ENCODE measurements at regions not wholly inside any gene's neighbourhood (a gene's known extent, or its start where the extent isn't known, plus 50 kb on each side); places are given as distances from the start of the nearest gene placed in this dataset.

DNA sequence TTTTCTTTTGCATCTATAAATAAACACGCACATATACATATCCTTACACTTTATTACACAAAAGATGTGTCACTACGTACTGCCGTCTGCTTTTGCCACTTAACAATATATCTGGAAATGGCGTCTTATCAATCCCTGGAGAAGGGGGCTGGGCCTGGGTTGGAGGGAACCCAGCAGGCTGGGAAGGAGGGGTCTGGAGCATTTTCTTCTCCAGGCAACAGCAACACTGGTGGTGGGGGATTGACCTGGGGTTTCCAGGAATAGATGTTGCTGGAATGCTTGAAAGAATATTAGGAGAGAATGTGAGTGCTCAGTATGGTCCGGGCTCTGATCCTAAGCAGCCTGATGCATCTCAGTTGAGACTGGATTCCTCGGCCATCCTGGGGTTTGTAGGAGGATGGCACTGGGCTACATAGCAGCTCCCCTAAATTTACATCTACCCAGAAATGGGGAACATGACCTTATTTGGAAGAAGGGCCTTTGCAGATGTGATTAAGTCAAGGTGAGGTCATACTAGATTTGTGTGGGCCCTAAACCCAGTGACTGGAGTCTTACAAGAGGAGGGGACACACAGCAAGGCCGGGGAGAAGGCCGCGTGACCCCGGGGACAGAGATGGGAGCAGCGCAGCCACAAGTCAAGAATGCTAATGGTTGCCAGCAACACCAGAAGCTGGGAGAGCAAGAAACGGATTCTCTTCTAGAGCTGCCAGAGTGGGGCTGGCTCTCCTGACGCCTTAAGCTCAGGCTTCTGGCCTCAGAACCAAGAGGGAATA, 98.6 kb downstream of the SIK1 start:
- no peak for DNase-seq (ENCODE audit: low read depth)
- no peak overlapping the region for H3K4me3 ChIP-seq (ENCODE audit: low read depth, low read length)
- TF ChIP-seq, protein P1, sequence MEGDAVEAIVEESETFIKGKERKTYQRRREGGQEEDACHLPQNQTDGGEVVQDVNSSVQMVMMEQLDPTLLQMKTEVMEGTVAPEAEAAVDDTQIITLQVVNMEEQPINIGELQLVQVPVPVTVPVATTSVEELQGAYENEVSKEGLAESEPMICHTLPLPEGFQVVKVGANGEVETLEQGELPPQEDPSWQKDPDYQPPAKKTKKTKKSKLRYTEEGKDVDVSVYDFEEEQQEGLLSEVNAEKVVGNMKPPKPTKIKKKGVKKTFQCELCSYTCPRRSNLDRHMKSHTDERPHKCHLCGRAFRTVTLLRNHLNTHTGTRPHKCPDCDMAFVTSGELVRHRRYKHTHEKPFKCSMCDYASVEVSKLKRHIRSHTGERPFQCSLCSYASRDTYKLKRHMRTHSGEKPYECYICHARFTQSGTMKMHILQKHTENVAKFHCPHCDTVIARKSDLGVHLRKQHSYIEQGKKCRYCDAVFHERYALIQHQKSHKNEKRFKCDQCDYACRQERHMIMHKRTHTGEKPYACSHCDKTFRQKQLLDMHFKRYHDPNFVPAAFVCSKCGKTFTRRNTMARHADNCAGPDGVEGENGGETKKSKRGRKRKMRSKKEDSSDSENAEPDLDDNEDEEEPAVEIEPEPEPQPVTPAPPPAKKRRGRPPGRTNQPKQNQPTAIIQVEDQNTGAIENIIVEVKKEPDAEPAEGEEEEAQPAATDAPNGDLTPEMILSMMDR (IDR thresholded peaks at IDR 0.05; ENCODE audit: insufficient read depth, low read depth, low read length, missing control alignments), result no peak

DNA sequence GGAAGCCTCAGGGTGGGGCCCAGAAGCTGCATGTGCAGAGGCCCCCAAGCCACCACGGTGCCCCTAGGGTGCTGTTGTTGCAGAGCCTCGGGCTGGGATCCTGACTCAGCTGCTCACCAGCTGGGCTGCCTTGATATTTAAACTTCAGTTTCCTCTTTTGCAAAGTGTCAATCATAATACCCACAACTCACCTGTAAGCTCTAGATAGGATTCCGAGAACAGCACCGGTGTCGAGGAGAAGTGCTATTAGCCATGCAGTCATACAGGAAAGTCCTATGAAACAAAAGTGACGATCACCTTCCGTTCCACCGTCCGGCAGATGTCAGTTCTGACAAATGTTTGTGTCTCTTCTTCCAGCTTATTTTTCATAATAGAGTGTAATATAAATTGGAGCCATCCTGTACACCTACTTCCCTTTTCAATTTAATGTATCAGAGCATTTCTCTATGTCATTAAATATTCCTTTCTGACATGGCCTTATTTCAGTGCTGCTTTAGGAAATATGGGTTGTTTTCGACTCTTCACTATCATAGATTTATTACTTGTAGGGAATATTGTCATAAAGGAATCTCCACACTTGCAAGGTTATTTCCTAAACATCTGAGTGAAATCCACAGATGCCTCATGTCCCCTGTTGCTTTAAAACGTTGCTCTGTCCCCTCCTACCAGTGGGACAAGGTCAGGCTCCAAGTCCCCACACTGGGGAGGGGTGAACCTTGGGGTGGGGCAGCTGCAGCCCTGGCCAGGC, 100.8 kb downstream of the SIK1 start:
- no peak for DNase-seq (ENCODE audit: low read depth)
- TF ChIP-seq, protein P1 (IDR thresholded peaks at IDR 0.05; ENCODE audit: insufficient read depth, low read depth, low read length, missing control alignments), result no peak
- no peak overlapping the region for H3K4me3 ChIP-seq (ENCODE audit: low read depth, low read length)

DNA sequence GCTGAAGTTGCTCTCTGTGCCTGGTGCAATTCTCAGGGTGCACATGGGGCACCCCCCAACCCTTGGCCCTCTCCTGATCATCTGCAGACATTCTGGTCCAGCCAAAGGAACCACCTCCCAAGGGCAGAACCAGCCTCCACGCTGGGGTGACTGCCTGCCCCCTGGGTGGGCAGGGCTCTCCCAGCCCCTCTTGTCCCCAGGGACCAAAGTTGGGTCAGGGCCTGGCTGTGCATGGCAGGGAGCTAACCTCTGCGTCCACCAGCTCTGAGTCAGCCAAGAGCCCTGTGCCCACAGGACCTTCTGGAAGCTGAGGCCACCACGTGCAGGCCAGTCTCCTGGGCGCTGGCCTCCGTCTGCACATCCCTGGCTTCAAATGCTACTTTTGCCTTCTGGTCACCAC, 101.9 kb downstream of the SIK1 start:
- H3K4me3 ChIP-seq (ENCODE audit: low read depth, low read length), result no peak overlapping the region
- no peak for DNase-seq (ENCODE audit: low read depth)
- TF ChIP-seq, protein P1 (IDR thresholded peaks at IDR 0.05; ENCODE audit: insufficient read depth, low read depth, low read length, missing control alignments), result no peak

DNA sequence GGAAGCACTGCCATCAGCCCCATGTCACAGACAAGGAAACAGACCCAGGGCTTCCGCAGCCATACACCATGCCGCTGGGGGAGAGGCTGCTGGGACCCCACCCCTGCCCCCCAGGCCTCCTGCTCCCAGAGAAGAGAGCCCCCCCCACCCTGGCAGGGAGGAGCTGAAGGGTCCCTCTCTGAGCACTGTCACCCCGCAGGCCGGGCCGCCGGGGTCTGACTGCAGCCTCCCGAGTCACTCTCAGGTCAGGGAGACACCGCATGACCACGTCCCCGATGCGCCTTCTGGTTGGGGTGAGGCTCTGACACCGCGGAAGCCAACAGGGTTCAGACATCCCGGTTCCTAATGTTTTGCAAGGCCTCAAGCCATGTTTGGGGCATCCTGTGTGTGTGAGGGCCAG, 102.3 kb downstream of the SIK1 start:
- DNase-seq (ENCODE audit: low read depth), result no peak
- no peak overlapping the region for H3K4me3 ChIP-seq (ENCODE audit: low read depth, low read length)
- TF ChIP-seq, protein P1 (IDR thresholded peaks at IDR 0.05; ENCODE audit: insufficient read depth, low read depth, low read length, missing control alignments), result no peak

DNA sequence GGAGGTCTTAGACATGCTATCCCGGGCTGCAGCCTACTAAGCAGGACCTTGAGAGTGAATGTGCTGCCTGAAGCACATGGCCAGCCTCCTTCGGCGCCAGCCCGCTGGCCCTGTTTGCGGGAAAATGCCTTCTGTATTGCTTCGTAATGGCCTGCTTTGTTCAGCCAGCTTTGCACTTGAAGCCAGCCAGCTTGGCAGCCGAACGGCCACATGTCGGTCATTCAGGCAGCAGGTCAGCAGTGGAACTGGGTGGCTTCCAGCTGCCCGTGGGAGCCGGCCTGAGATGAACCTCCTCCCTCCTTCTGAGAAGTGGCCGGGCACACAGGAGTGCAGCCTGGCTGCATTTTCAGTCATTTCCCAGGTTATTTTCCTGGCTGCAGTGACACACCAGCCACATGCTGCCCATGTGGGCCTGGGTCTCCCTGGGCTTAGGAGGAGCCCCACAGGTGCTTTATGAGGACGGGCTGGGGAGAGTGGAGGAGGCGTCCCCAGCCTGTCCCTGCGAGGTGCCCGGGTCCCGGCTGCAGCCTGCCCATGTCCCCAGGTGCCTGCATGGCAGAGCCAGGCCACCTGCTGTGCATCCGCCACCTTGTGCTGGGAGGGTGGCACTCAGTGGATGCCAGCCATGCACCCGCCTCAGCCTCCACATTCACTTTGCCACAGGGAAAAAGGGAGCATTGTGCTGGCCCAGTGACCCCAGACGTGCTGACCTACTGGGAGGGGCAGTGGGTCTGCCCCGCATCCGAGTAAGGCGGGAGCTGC, 103.5 kb downstream of the SIK1 start:
- no peak overlapping the region for H3K4me3 ChIP-seq (ENCODE audit: low read depth, low read length)
- no peak for DNase-seq (ENCODE audit: low read depth)
- TF ChIP-seq, protein P1 (IDR thresholded peaks at IDR 0.05; ENCODE audit: insufficient read depth, low read depth, low read length, missing control alignments), result no peak

DNA sequence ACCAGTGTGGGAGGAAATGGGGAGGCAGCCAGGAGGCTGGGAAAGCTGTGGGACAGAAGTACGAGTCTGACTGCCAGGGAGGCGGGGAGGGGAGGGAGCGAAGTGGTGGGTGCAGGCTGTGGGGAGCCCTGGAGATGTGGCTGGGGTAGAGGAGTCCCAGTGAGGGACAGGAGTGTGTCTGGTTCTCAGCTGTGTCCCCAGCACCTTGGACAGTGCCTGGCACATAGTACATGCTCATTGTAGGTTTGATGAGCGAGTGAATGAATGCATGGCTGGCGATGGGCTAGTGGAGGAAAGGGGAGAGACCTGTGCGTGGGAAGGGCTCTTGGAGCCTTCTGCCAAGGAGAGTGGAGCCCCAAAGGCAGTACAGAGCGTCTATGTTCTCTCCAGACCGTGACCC, 104.1 kb downstream of the SIK1 start:
- DNase-seq (ENCODE audit: low read depth), result no peak

More for the DNA sequence above, 104.1 kb downstream of the SIK1 start:
- H3K4me3 ChIP-seq (ENCODE audit: low read depth, low read length), result no peak overlapping the region
- TF ChIP-seq, protein P1 (IDR thresholded peaks at IDR 0.05; ENCODE audit: insufficient read depth, low read depth, low read length, missing control alignments), result no peak
